H9 (cell line): ENCODE measurements at regions not wholly inside any gene's neighbourhood (a gene's known extent, or its start where the extent isn't known, plus 50 kb on each side); places are given as distances from the start of the nearest gene placed in this dataset.

ENCODE experiments used
- DNase-seq: peaks from one replicate; pipeline ENCODE4 v3.0.0-alpha.2; 2017
- H2AFZ ChIP-seq: one replicate; pipeline ENCODE4 v1.6.1; 2013; ENCODE audit warnings: mild to moderate bottlenecking, low read length, control low read depth, moderate library complexity
- H2AK5ac ChIP-seq: 2 replicates; pipeline ENCODE4 v1.6.1; 2013; ENCODE audit warnings: low read length, control low read depth, mixed read lengths; ENCODE audit not compliant: insufficient read length
- H2BK120ac ChIP-seq: one replicate; pipeline ENCODE4 v1.6.1; 2013; ENCODE audit warnings: low read depth, mild to moderate bottlenecking, low read length, control low read depth, inconsistent platforms; ENCODE audit not compliant: poor library complexity, severe bottlenecking
- H2BK12ac ChIP-seq: 2 replicates; pipeline ENCODE4 v1.6.1; 2013; ENCODE audit warnings: low read length, control low read depth, mixed read lengths, low read depth; ENCODE audit not compliant: insufficient read length
- H2BK15ac ChIP-seq: 2 replicates; pipeline ENCODE4 v1.6.1; 2013; ENCODE audit warnings: low read depth, low read length, control low read depth
- H2BK20ac ChIP-seq: one replicate; pipeline ENCODE4 v1.6.1; 2013; ENCODE audit warnings: low read depth, mild to moderate bottlenecking, low read length, control low read depth, inconsistent platforms; ENCODE audit not compliant: poor library complexity, severe bottlenecking
- H2BK5ac ChIP-seq: 2 replicates; pipeline ENCODE4 v1.6.1; 2013; ENCODE audit warnings: low read length, control low read depth, mixed read lengths; ENCODE audit not compliant: insufficient read length
- H3K14ac ChIP-seq: 2 replicates; pipeline ENCODE4 v1.6.1; 2013; ENCODE audit warnings: low read length, control low read depth; ENCODE audit not compliant: insufficient read depth
- H3K18ac ChIP-seq: 2 replicates; pipeline ENCODE4 v1.6.1; 2013; ENCODE audit warnings: low read depth, mild to moderate bottlenecking, mixed read lengths, low read length, control low read depth; ENCODE audit not compliant: insufficient read length
- H3K23ac ChIP-seq: 2 replicates; pipeline ENCODE4 v1.6.1; 2013; ENCODE audit warnings: low read length, control low read depth, mixed read lengths, low read depth; ENCODE audit not compliant: insufficient read length
- H3K23me2 ChIP-seq: 2 replicates; pipeline ENCODE4 v1.6.1; 2013; ENCODE audit warnings: low read depth, mild to moderate bottlenecking, mixed read lengths, low read length, control low read depth; ENCODE audit not compliant: insufficient read length, poor library complexity, severe bottlenecking
- H3K27ac ChIP-seq: 2 replicates; pipeline ENCODE4 v1.5.1; 2013; ENCODE audit warnings: low read length, control low read depth, mixed read lengths, low read depth; ENCODE audit not compliant: insufficient read length
- H3K27me3 ChIP-seq: 2 replicates; pipeline ENCODE4 v1.6.1; 2013; ENCODE audit warnings: low read length, control low read depth, inconsistent platforms; ENCODE audit not compliant: insufficient read depth
- H3K4ac ChIP-seq: 2 replicates; pipeline ENCODE4 v1.6.1; 2013; ENCODE audit warnings: low read depth, mild to moderate bottlenecking, control low read depth, inconsistent platforms, low read length, moderate library complexity
- H3K4me1 ChIP-seq: 2 replicates; pipeline ENCODE4 v1.6.1; 2013; ENCODE audit warnings: low read length, control low read depth, inconsistent platforms; ENCODE audit not compliant: insufficient read depth
- H3K4me2 ChIP-seq: 2 replicates; pipeline ENCODE4 v1.6.1; 2013; ENCODE audit warnings: low read length, control low read depth, mixed read lengths; ENCODE audit not compliant: insufficient read length, insufficient read depth
- H3K56ac ChIP-seq: 2 replicates; pipeline ENCODE4 v1.6.1; 2013; ENCODE audit warnings: low read depth, mild to moderate bottlenecking, mixed read lengths, low read length, control low read depth; ENCODE audit not compliant: insufficient read length
- H3K79me1 ChIP-seq: 2 replicates; pipeline ENCODE4 v1.6.1; 2013; ENCODE audit warnings: low read depth, mild to moderate bottlenecking, moderate library complexity, low read length, control low read depth, inconsistent platforms; ENCODE audit not compliant: insufficient read depth, poor library complexity, severe bottlenecking
- H3K79me2 ChIP-seq: 2 replicates; pipeline ENCODE4 v1.6.1; 2013; ENCODE audit warnings: low read length, control low read depth, inconsistent platforms; ENCODE audit not compliant: insufficient read depth
- H3K9ac ChIP-seq: 2 replicates; pipeline ENCODE4 v1.6.1; 2013; ENCODE audit warnings: low read length, control low read depth, mixed read lengths; ENCODE audit not compliant: insufficient read length; ENCODE audit errors: extremely low read depth
- H3K9me3 ChIP-seq: one replicate; pipeline ENCODE4 v1.6.1; 2013; ENCODE audit warnings: low read depth, low read length, inconsistent platforms; ENCODE audit not compliant: control insufficient read depth
- H3T11ph ChIP-seq: one replicate; pipeline ENCODE4 v1.6.1; 2013; ENCODE audit warnings: mild to moderate bottlenecking, low read length, control low read depth, inconsistent platforms
- H4K20me1 ChIP-seq: one replicate; pipeline ENCODE4 v1.6.1; 2013; ENCODE audit not compliant: control insufficient read depth, insufficient read length, insufficient read depth
- H4K5ac ChIP-seq: 2 replicates; pipeline ENCODE4 v1.6.1; 2013; ENCODE audit warnings: low read depth, mild to moderate bottlenecking, mixed read lengths, low read length, control low read depth; ENCODE audit not compliant: insufficient read length
- H4K8ac ChIP-seq: replicated peaks from 2 replicates; pipeline ENCODE4 v1.6.1; 2013; ENCODE audit warnings: low read length, control low read depth, mixed read lengths, low read depth; ENCODE audit not compliant: insufficient read length
- H4K91ac ChIP-seq: 2 replicates; pipeline ENCODE4 v1.6.1; 2013; ENCODE audit warnings: low read depth, mild to moderate bottlenecking, moderate library complexity, mixed read lengths, low read length, control low read depth; ENCODE audit not compliant: insufficient read length
- H3K27ac Mint-ChIP-seq, 3 experiments: 2 replicates in 2 of 3; 3 replicates in 1 of 3; pipeline ENCODE4 v1.8.0; 2020 to 2021; ENCODE audit warnings: mixed read lengths in 3 of 3, mild to moderate bottlenecking in 1 of 3, moderate library complexity in 1 of 3
- H3K27me3 Mint-ChIP-seq: 2 replicates; pipeline ENCODE4 v1.8.0; 2021; ENCODE audit warnings: low read depth, mild to moderate bottlenecking, moderate library complexity, mixed read lengths
- H3K36me3 Mint-ChIP-seq, 3 experiments: 2 replicates in 2 of 3; 3 replicates in 1 of 3; pipeline ENCODE4 v1.8.0; 2020 to 2021; ENCODE audit warnings: low read depth in 3 of 3, mixed read lengths in 3 of 3; ENCODE audit not compliant: insufficient read depth in 1 of 3
- H3K4me1 Mint-ChIP-seq, 2 experiments: 2 replicates each; pipeline ENCODE4 v1.8.0; 2020; ENCODE audit warnings: mixed read lengths in 2 of 2
- H3K4me3 Mint-ChIP-seq, 2 experiments: 2 replicates in 1 of 2; 3 replicates in 1 of 2; pipeline ENCODE4 v1.8.0; 2020 to 2021; ENCODE audit warnings: mild to moderate bottlenecking in 2 of 2, mixed read lengths in 2 of 2, moderate library complexity in 1 of 2
- H3K9me3 Mint-ChIP-seq, 2 experiments: 2 replicates in 1 of 2; 3 replicates in 1 of 2; pipeline ENCODE4 v1.8.0; 2020; ENCODE audit warnings: mild to moderate bottlenecking in 2 of 2, mixed read lengths in 2 of 2, moderate library complexity in 1 of 2
- WGBS: extraction: QIAGEN DNeasy Blood & Tissue Kit; methylation state at CpG from one replicate; pipeline ENCODE4 v1.1.7; 2013; ENCODE audit warnings: missing lambda C conversion rate, low lambda C conversion rate, mixed read lengths; ENCODE audit not compliant: insufficient read length; ENCODE audit errors: extremely low coverage; 5-methylcytosine and 5-hydroxymethylcytosine counted together
- TF ChIP-seq, protein P1 (sequence below): fragments of 200-600 bp; sonication (generic); conservative IDR thresholded peaks from 3 replicates; pipeline ENCODE4 v1.8.0; 2021; ENCODE audit warnings: antibody characterized with exemption, mild to moderate bottlenecking

DNA sequence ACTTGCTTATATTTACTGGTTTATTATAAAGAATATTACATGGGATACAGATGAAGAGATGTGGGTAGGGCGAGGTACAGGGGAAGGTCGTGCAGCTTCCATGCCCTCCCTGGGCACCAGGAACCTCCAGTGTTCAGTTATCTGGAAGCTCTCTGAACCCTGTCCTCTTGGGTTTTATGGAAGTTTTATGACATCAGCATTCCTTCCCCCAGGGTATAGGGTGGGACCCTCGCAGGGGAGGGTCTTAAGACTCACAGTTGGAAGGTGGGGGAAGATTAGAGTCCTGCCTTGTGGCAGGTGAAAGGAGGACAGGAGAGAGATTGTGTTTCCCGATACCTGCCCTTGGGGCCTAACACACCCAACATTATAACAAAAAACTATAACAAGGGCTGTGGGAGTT is 71.8 kb upstream of the NPAS1 start:
- H3K4me1 ChIP-seq, result no peaks in the 10 kb centered on the region; the same call in 1 of the 2 replicates
- H2BK12ac ChIP-seq, result no peak overlapping the region
- H4K5ac ChIP-seq, result no peak overlapping the region
- H3K27me3 Mint-ChIP-seq, result no peaks in the 10 kb centered on the region
- H3K27me3 ChIP-seq, result no peaks in the 10 kb centered on the region
- H3K9me3 Mint-ChIP-seq, result peaks cover 0 to 7% of the 10 kb centered on the region in 2 experiments; a peak in 2 of 5 replicates
- no peak overlapping the region for H3K27ac ChIP-seq
- H4K8ac ChIP-seq, result no peak overlapping the region
- H3K4me2 ChIP-seq, result no peak overlapping the region
- H3K79me1 ChIP-seq, result peaks cover 3% of the 10 kb centered on the region
- no peak overlapping the region for H2BK5ac ChIP-seq
- no peak for DNase-seq
- peaks cover 19 to 37% (median 31%) of the 10 kb centered on the region in 3 experiments; a peak in 6 of 7 replicates for H3K36me3 Mint-ChIP-seq
- WGBS, result no CpG with 5 or more reads among the region's 4 CpGs
- no peak overlapping the region for H3K4me3 Mint-ChIP-seq
- H2BK20ac ChIP-seq, result no peak overlapping the region
- no peaks in the 10 kb centered on the region for H4K20me1 ChIP-seq
- H3K27ac Mint-ChIP-seq, result peak overlapping the region in 1 of 3 experiments; percentile 88; a peak in 1 of 7 replicates
- no peaks in the 10 kb centered on the region for H3K9me3 ChIP-seq
- H4K91ac ChIP-seq, result no peak overlapping the region
- no peak overlapping the region for H3K14ac ChIP-seq
- no peak overlapping the region for H2BK15ac ChIP-seq
- no peak overlapping the region for H3T11ph ChIP-seq
- H3K56ac ChIP-seq, result no peak overlapping the region
- H3K79me2 ChIP-seq, result no peaks in the 10 kb centered on the region
- no peaks in the 10 kb centered on the region for H3K23me2 ChIP-seq
- peaks cover 11 to 16% of the 10 kb centered on the region in 2 experiments for H3K4me1 Mint-ChIP-seq
- no peak overlapping the region for H3K9ac ChIP-seq
- no peak overlapping the region for H2AK5ac ChIP-seq
- H3K4ac ChIP-seq, result no peak overlapping the region
- no peak overlapping the region for H3K18ac ChIP-seq
- no peak overlapping the region for H2BK120ac ChIP-seq
- H3K23ac ChIP-seq, result no peak overlapping the region
- TF ChIP-seq, protein P1, sequence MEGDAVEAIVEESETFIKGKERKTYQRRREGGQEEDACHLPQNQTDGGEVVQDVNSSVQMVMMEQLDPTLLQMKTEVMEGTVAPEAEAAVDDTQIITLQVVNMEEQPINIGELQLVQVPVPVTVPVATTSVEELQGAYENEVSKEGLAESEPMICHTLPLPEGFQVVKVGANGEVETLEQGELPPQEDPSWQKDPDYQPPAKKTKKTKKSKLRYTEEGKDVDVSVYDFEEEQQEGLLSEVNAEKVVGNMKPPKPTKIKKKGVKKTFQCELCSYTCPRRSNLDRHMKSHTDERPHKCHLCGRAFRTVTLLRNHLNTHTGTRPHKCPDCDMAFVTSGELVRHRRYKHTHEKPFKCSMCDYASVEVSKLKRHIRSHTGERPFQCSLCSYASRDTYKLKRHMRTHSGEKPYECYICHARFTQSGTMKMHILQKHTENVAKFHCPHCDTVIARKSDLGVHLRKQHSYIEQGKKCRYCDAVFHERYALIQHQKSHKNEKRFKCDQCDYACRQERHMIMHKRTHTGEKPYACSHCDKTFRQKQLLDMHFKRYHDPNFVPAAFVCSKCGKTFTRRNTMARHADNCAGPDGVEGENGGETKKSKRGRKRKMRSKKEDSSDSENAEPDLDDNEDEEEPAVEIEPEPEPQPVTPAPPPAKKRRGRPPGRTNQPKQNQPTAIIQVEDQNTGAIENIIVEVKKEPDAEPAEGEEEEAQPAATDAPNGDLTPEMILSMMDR, result no peak
- H2AFZ ChIP-seq, result no peak overlapping the region
